ENCODE measurements at regions not wholly inside any gene's neighbourhood (a gene's known extent, or its start where the extent isn't known, plus 50 kb on each side); places are given as distances from the start of the nearest gene placed in this dataset.
"Not testable (repeated sequence)": the region's sequence is repeated elsewhere in the genome, so short reads cannot be mapped to it uniquely, and the experiment has no call there.

DNA sequence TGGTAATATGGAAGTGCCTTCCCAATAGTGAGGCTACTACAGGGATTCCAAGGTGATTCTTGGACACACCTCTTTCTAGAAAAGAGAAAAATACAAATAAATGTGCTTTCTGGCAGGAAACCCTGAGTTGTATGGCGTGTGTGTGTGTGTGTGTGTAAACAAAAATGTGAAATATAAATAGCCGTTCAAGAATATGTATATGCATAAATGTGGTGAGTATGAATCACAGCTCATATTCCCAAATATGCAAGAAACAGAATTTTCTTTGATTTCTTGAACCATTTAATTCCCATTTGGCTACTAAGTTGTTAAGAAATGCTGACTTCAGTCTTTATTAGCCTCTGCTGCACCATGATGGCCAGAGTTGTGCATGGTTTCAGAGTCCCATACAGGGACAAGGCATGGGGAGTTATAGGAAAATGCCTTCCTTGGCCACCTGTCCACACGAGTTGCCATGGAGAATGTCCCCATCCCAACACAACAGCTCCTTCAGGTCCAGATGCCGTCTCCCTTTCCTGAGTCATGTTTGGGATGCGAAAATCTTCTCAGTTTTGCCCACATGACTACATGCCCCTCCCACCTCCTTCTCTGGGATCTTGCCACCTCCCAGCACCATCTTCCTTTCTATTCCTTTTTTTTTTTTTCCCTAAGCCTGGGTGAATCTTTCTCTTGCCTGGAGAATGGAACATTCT lies 312.4 kb upstream of the ECI2 start:
- DNase-seq: no peak

GRCh38 chr6:4446982-4447381 lies 311.6 kb upstream of the ECI2 start:
- DNase-seq: no peak

- DNase-seq: no peak
Observed at GRCh38 chr6:4441981-4442434, 306.6 kb upstream of the ECI2 start.

GRCh38 chr6:4439159-4439558 lies 303.8 kb upstream of the ECI2 start:
- no peak for DNase-seq

GRCh38 chr6:4437342-4437741 lies 302.0 kb upstream of the ECI2 start:
- no peak for DNase-seq

- no peak for DNase-seq
Observed at GRCh38 chr6:4435981-4436445, 300.6 kb upstream of the ECI2 start.

DNA sequence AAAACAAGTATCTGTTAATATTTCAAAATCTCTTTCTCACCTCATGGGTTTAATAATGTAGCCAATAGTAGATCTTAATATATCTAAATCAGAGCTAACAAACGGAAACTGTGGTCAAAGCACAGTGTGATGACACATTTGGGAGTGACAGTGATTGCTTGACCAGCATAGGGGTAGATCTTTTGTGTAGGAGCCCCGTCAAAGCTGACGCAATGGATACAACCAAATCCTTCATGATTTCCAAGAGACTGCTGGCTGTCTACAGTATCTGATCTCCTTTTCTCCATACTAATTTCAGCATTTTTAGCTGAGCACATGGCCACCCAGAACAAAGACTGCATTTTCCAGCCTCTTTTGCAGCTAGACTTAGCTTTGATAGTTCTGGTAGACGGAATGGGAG lies 299.3 kb upstream of the ECI2 start:
- no peak for DNase-seq

GRCh38 chr6:4433199-4433598 lies 297.8 kb upstream of the ECI2 start:
- DNase-seq: no peak

DNA sequence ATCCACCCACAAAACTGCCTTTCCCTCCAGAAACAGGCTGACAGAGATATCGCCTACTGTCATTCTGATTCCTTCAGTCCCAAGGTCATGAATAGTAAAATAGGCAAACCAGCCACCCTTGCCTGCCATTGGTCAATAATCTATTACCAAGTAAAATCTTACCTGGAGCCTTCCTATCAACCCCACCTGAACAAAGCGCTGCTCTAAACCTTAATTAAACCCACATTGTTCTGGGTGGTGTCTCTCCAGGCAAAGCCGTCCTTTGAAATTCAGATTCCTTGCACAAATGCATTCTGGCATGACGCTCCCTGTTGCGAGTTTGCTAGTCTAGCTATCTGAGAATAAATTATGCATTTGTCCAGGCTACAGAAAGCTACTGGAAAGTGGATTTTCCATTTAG lies 291.6 kb upstream of the ECI2 start:
- DNase-seq: no peak

- no peak for DNase-seq
Observed at GRCh38 chr6:4421837-4422236, 286.5 kb upstream of the ECI2 start.

DNA sequence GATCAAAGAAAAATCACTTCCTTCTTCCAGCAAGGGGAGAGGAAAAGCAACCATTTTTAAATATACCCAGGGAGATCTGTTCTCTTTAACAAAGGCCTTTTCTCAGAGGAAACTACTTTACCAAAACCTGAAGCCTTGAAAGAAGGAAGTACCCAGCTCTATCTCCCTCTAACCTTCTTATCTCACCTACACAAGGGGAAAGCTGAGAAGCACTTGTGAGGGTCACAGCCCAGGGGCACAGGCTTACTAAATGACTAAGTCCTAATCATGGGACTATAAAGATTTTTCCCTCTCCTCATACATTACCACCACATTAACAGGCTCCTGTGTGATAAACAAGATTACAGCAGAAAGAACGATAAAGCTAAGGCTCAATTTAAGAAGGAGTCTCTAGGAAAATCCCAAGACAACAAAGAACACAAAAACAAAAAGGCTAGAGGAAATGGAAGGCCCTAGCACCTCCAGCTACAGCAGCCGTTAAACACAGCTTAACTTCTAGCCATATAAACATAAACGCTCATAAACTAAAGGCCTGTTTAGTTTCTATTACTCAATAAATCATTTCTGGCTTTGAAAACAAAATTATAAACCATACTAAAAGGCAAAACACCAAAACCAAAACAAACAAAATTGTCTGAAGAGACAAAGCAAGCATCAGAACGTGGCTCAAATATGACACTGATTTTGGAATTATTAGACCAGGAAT lies 284.9 kb upstream of the ECI2 start:
- no peak for DNase-seq

GRCh38 chr6:4415549-4415948 lies 280.2 kb upstream of the ECI2 start:
- no peak for DNase-seq

- DNase-seq: not testable (repeated sequence)
Observed at GRCh38 chr6:4414078-4414477, 278.7 kb upstream of the ECI2 start.

- DNase-seq: no peak
Observed at GRCh38 chr6:4413073-4413472, 277.7 kb upstream of the ECI2 start.

DNA sequence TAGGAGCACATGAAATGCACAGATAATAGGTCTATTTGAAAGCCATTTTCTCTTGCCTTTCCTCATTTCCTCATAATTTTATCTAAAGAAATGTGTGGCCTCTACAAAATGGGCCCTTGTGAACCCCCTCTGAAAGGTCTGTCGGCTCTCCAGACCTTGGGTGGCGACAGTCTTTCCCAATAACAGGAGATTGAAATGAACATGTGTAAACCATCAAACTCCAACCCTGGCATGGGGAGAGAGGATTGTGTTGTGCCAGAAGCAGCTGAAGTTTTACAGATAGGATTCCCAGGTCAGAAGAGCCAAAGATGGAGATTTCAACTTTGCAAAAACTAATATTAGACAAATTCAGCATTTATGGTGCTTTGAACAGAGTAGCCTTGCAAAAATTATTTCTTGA lies 277.1 kb upstream of the ECI2 start:
- no peak for DNase-seq

DNA sequence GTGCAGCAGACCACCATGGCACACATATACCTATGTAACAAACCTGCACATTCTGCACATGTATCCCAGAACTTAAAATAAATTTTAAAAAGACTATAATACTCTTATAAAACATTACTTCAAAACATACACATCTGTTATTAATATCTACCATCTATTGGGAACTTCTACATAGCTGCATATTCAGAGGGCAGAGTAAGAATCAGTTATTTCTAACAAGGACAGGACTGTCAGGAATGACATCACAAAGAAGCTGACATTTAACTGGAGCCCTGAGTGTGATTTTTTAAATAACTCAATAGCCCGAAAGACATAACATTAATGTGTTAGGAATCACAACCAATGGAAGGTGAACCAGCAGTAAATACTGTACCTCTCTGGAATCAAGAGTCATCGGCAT lies 276.7 kb upstream of the ECI2 start:
- DNase-seq: no peak

DNA sequence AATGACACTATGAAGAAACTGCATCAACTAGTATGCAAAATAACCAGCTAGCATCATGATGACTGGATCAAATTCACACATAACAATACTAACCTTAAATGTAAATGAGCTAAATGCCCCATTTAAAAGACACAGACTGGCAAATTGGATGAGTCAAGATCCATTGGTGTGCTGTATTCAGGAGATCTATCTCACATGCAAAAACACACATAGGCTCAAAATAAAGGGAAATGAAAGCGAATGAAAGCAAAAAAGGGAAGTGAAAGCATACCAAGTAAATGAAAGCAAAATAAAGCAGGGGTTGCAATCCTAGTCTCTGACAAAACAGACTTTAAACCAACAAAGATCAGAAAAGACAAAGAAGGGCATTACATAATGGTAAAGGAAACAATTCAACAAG lies 272.3 kb upstream of the ECI2 start:
- not testable (repeated sequence) for DNase-seq

DNA sequence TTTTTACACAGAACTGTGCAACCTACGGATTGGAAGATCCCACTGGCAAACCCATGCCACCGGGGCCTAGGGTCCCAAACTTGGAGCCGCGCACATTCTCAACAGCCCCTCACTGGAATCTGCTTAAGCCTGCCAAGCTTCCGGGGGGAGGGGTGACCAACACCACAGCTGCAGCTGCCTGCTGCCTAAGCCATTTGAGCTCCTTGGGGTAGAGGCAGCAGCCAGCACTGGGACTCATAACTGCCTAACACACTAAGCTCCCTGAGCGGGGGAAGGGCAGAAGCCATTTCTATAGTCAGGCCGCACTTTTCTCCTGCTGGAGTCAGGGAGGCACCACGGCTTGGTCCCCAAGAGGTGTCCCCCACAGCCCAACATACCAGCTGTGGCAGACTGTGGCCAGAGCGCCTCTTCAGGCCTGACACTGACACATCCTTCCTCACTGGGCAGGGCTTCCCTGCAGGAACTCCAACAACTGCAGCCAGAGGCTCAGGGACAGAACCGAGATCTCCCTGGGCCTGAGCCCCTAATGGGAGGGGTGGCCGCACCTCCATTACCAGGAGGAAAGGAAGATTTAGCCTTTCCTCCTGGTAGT lies 270.3 kb upstream of the ECI2 start:
- DNase-seq: no peak

DNA sequence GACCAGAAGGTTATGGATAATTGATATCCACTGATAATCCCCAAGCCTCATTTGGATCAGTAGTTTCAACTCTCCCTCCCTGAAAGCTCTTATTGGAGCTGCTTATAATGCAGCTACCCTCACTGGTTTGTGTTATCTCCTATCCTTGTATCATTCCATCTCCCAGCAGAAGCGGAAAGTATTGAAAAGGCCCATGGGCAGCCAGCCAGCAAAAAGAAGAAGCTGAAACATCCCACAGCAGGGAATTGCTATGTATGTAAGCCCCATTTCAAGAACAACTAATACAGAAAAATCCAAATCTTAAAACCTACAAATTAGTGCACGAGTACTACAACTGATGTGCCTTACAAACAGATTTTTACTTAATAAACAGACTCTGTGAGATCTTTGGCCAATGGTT lies 269.0 kb upstream of the ECI2 start:
- no peak for DNase-seq

- DNase-seq: no peak
Observed at GRCh38 chr6:4403828-4404227, 268.5 kb upstream of the ECI2 start.

DNA sequence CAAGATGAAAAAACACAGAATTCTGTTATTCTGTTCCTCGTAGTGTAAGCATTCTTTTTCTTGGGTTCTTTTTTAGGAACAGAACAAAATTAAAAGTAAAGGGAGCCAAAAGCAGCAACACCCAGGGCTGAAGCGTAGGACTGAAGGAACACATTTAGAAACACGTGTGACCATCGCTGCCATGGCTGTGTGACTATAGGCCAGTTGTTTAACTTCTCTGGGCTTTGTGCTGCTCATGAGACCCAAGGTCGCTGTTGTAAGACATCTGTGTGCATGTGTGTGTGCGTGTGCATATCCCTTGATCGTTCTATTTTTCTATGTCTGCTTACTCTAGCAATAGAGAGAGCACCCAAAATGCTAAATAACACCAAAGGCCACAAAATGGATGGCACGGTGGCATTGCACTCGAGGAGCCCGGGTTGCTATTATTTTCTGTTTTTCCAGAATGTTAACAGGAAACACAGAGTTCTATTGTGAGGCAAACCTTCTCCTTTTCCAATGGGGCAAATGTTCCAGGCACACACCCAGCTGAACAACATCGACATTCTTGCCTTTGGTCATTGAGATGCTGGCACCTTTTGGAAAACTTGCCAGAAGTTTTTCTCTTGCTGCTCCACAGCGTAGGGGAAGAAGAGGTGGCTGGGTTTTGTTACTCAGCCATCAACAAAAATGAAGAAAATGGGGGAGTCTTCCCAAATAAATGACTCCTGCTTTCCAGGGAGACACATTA lies 267.8 kb upstream of the ECI2 start:
- DNase-seq: no peak

GRCh38 chr6:4402477-4402976 lies 267.2 kb upstream of the ECI2 start:
- no peak for DNase-seq
